Liver (tissue), 3 donors: ENCODE measurements at regions not wholly inside any gene's neighbourhood (a gene's known extent, or its start where the extent isn't known, plus 50 kb on each side); places are given as distances from the start of the nearest gene placed in this dataset.
"Not testable (repeated sequence)": the region's sequence is repeated elsewhere in the genome, so short reads cannot be mapped to it uniquely, and the experiment has no call there.

Source experiments
- EGR1 ChIP-seq, 2 donors: IDR thresholded peaks; 2 replicates each; pipeline ENCODE4 v1.6.1; 2016 to 2018; ENCODE audit warnings: antibody characterized with exemption in 2 of 2, low read depth in 2 of 2
- FOXA1 ChIP-seq: IDR thresholded peaks from 2 replicates; pipeline ENCODE4 v1.6.1; 2016; ENCODE audit warnings: antibody characterized with exemption
- GABPA ChIP-seq, 2 donors: IDR thresholded peaks in 1 of 2; conservative IDR thresholded peaks in 1 of 2; 2 replicates each; pipeline ENCODE4 v1.6.1; 2016; ENCODE audit warnings: antibody characterized with exemption in 2 of 2, mild to moderate bottlenecking in 1 of 2, moderate library complexity in 1 of 2
- RAD21 ChIP-seq, 2 donors: IDR thresholded peaks; 2 replicates each; pipeline ENCODE4 v1.6.1; 2016; ENCODE audit warnings: antibody characterized with exemption in 2 of 2, mild to moderate bottlenecking in 2 of 2
- RXRA ChIP-seq, 2 donors: IDR thresholded peaks; 2 replicates each; pipeline ENCODE4 v1.6.1; 2017 to 2018; ENCODE audit warnings: antibody characterized with exemption in 2 of 2, mild to moderate bottlenecking in 1 of 2
- TAF1 ChIP-seq: conservative IDR thresholded peaks from 2 replicates; pipeline ENCODE4 v1.6.1; 2016; ENCODE audit warnings: antibody characterized with exemption, mild to moderate bottlenecking
- YY1 ChIP-seq: IDR thresholded peaks from 2 replicates; pipeline ENCODE4 v1.6.1; 2016; ENCODE audit warnings: antibody characterized with exemption, mild to moderate bottlenecking
- TF ChIP-seq, protein P1 (sequence below): fragments of 150-350 bp; IDR thresholded peaks from 2 replicates; pipeline ENCODE4 v1.5.1; 2017; ENCODE audit warnings: improper control_type of control experiment, low read depth, low read length; ENCODE audit not compliant: missing input control
- TF ChIP-seq, protein P2 (sequence below): IDR thresholded peaks from 2 replicates; pipeline ENCODE4 v1.6.1; 2016; ENCODE audit warnings: antibody characterized with exemption
- TF ChIP-seq, protein P3 (sequence below): IDR thresholded peaks from 2 replicates; pipeline ENCODE4 v1.6.1; 2016; ENCODE audit warnings: antibody characterized with exemption, mild to moderate bottlenecking
- TF ChIP-seq, protein P4 (sequence below): IDR thresholded peaks from 2 replicates; pipeline ENCODE4 v1.6.1; 2016; ENCODE audit warnings: antibody characterized with exemption
- donor health status: healthy.
- donor health status: healthy.

DNA sequence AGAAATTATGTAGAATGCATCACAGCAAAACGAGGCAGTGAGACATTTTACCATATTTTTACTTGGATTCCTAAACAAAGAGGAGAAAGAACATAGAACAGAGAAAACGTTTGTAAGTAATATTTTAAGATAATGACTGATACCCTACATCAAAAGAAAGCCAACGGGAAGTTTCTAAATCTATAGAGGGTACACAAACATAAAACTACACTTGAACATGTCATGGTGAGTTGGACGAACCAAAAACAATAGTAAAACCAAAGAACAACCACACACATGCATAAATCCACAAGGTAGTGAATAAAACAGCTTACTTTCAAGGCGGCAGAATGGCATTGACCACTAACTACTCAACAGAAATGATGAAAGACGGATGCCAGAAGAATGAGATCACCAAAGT lies 209.7 kb upstream of the NOTCH2NLA start:
- TF ChIP-seq EGR1 (IDR thresholded peaks at IDR 0.05; ENCODE audit: low read depth in 2 of 2); YY1; GABPA (IDR thresholded peaks at IDR 0.05 in 1 of 2, conservative IDR thresholded peaks at IDR 0.05 in 1 of 2); TAF1; RAD21 (IDR thresholded peaks at IDR 0.05); FOXA1; RXRA (IDR thresholded peaks at IDR 0.05): not testable (repeated sequence)
- TF ChIP-seq, protein P1, sequence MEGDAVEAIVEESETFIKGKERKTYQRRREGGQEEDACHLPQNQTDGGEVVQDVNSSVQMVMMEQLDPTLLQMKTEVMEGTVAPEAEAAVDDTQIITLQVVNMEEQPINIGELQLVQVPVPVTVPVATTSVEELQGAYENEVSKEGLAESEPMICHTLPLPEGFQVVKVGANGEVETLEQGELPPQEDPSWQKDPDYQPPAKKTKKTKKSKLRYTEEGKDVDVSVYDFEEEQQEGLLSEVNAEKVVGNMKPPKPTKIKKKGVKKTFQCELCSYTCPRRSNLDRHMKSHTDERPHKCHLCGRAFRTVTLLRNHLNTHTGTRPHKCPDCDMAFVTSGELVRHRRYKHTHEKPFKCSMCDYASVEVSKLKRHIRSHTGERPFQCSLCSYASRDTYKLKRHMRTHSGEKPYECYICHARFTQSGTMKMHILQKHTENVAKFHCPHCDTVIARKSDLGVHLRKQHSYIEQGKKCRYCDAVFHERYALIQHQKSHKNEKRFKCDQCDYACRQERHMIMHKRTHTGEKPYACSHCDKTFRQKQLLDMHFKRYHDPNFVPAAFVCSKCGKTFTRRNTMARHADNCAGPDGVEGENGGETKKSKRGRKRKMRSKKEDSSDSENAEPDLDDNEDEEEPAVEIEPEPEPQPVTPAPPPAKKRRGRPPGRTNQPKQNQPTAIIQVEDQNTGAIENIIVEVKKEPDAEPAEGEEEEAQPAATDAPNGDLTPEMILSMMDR, result not testable (repeated sequence)
- TF ChIP-seq, protein P2, sequence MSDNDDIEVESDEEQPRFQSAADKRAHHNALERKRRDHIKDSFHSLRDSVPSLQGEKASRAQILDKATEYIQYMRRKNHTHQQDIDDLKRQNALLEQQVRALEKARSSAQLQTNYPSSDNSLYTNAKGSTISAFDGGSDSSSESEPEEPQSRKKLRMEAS, result not testable (repeated sequence)
- TF ChIP-seq, protein P3, sequence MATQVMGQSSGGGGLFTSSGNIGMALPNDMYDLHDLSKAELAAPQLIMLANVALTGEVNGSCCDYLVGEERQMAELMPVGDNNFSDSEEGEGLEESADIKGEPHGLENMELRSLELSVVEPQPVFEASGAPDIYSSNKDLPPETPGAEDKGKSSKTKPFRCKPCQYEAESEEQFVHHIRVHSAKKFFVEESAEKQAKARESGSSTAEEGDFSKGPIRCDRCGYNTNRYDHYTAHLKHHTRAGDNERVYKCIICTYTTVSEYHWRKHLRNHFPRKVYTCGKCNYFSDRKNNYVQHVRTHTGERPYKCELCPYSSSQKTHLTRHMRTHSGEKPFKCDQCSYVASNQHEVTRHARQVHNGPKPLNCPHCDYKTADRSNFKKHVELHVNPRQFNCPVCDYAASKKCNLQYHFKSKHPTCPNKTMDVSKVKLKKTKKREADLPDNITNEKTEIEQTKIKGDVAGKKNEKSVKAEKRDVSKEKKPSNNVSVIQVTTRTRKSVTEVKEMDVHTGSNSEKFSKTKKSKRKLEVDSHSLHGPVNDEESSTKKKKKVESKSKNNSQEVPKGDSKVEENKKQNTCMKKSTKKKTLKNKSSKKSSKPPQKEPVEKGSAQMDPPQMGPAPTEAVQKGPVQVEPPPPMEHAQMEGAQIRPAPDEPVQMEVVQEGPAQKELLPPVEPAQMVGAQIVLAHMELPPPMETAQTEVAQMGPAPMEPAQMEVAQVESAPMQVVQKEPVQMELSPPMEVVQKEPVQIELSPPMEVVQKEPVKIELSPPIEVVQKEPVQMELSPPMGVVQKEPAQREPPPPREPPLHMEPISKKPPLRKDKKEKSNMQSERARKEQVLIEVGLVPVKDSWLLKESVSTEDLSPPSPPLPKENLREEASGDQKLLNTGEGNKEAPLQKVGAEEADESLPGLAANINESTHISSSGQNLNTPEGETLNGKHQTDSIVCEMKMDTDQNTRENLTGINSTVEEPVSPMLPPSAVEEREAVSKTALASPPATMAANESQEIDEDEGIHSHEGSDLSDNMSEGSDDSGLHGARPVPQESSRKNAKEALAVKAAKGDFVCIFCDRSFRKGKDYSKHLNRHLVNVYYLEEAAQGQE, result not testable (repeated sequence)
- TF ChIP-seq, protein P4, sequence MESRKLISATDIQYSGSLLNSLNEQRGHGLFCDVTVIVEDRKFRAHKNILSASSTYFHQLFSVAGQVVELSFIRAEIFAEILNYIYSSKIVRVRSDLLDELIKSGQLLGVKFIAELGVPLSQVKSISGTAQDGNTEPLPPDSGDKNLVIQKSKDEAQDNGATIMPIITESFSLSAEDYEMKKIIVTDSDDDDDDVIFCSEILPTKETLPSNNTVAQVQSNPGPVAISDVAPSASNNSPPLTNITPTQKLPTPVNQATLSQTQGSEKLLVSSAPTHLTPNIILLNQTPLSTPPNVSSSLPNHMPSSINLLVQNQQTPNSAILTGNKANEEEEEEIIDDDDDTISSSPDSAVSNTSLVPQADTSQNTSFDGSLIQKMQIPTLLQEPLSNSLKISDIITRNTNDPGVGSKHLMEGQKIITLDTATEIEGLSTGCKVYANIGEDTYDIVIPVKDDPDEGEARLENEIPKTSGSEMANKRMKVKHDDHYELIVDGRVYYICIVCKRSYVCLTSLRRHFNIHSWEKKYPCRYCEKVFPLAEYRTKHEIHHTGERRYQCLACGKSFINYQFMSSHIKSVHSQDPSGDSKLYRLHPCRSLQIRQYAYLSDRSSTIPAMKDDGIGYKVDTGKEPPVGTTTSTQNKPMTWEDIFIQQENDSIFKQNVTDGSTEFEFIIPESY, result not testable (repeated sequence)
